SH-SY5Y (cell line): ENCODE measurements at regions not wholly inside any gene's neighbourhood (a gene's known extent, or its start where the extent isn't known, plus 50 kb on each side); places are given as distances from the start of the nearest gene placed in this dataset.

Experiments
- GATA2 ChIP-seq: IDR thresholded peaks from 2 replicates; pipeline ENCODE4 v1.6.1; 2011; ENCODE audit warnings: mild to moderate bottlenecking, low read depth, low read length
- GATA3 ChIP-seq: IDR thresholded peaks from 2 replicates; pipeline ENCODE4 v1.6.1; 2011; ENCODE audit warnings: low read depth, mild to moderate bottlenecking, low read length, moderate library complexity

DNA sequence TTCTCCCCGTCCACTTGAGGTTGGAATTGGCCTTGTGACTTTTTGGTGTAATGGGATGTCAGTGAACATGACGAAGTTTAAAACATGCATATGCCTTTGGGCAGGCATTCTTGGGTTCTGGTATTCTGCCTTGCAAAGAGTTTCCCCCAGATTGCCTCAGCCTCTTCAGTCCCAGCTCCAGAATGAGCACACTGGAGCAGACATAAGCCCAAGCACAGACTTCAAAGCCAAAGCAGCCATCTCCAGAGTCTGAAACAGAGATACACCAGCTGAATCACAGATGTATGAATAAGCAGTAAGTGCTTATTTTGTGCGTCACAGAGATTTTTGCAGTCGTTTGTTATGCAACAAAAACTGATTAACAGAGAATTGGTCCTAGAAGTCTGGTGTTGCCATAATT is 546.0 kb downstream of the FRK start:
- no peak for TF ChIP-seq GATA2
- TF ChIP-seq GATA3: no peak

DNA sequence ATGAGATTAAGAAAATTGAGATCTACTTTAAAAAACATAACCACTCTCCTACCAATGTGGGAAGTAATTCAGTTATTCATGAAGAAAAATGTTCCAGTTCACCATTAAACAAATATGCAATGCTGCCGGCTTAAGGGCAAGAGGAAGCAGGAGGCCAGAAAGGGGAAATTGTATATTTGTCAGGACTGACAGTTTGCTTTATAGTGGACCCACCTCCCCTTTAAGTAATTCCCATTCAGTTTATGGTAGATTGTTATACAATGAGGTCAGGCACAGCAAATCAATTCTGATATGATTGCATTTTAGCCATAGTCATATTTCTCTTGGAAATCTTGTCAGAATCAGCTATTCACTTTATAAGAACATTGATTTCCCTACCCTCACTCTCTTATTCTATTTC is 547.8 kb downstream of the FRK start:
- no peak for TF ChIP-seq GATA2
- no peak for TF ChIP-seq GATA3

DNA sequence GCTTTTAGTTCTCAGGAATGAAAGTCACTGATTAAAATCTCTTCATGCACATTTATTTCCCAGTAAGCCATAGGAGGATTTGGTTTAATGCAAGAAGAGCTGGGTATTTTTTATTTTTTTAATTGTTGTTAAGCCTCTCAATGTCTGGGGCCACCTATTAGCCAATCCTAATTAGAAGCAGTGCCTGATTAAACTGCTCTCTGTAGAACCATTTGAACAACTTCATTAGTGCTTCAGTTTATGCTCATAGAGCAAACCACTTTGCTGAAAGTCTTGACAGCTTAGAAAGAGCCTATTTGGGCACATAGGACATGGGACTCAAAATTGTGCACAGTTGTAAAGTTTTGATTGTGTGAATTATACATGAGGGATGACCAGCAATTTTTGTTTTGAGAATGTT is 548.9 kb downstream of the FRK start:
- no peak for TF ChIP-seq GATA2
- no peak for TF ChIP-seq GATA3

GRCh38 chr6:115495184-115495583 is 565.5 kb downstream of the FRK start:
- no peak for TF ChIP-seq GATA2
- TF ChIP-seq GATA3: no peak

- no peak for TF ChIP-seq GATA3
- TF ChIP-seq GATA2: no peak
Observed at GRCh38 chr6:115487331-115487730, 573.4 kb downstream of the FRK start.

DNA sequence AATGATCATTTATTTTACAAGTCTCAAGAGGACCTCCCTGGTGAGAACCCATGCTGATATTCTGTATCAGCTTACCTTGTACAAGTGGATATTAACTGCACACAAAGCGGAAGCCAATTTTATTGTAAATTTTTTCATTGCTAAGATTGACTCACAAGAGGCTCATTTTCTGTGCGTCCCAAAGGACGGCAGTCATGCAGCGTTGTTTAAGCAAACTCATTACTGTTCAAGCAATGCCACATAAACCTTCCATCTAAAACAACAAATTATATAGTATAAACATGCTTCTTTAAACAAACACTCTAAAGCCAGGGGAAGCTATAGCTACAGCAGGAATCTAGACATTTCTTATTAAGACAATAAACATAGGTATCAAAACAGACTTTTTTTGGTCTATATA is 575.3 kb downstream of the FRK start:
- TF ChIP-seq GATA2 (no peak), GATA3 (no peak)

DNA sequence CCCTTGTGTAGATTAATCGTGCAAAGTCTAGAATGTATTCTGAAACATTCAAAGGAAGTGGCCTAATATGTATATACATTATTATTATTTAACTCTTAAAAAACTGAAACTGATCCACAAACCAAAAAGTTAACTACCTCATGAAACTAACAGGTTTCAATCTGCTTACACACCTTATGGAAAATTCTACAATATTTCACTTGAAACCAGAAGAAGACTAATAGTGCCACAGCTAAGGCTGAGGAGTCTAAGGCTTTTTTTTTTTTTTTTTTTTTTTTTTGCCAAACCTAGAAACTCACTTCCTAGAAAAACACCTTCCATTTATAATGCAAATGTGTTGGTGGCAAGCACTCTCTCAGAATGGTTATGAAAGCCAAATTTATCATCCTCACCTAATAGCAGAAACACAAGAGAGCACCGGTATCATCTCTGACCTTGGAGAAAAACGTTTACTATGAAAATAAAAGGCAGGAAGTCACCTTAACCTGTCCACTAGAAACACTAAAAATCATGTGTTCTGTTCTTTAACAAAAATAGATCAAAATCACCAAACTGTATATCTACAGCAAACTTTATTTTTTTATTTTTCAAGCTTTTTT is 586.1 kb downstream of the FRK start:
- no peak for TF ChIP-seq GATA3
- no peak for TF ChIP-seq GATA2

GRCh38 chr6:115468272-115469005 is 592.3 kb downstream of the FRK start:
- TF ChIP-seq GATA3: no peak
- TF ChIP-seq GATA2: no peak

DNA sequence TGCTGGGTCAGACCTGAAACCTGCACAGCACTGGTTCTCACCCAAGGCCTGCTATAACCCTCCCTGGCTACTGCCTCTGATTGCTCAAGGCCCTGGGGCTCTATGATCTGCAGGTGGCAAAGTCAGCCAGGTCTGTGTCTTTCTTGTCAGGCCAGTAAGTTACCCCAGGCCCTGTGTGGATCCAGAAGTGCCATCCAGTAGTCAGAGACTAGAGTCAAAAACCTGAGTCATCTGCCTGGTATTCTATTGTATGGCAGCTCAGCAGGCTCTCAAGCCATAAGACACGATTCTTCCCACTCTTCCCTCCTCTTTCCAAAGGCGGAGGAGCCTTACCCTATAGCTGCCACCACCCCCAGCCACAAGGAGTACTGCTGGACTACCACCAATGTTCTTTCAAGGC is 593.0 kb downstream of the FRK start:
- no peak for TF ChIP-seq GATA2
- TF ChIP-seq GATA3: no peak

GRCh38 chr6:115460913-115461312 is 599.8 kb downstream of the FRK start:
- TF ChIP-seq GATA3 (no peak), GATA2 (no peak)

DNA sequence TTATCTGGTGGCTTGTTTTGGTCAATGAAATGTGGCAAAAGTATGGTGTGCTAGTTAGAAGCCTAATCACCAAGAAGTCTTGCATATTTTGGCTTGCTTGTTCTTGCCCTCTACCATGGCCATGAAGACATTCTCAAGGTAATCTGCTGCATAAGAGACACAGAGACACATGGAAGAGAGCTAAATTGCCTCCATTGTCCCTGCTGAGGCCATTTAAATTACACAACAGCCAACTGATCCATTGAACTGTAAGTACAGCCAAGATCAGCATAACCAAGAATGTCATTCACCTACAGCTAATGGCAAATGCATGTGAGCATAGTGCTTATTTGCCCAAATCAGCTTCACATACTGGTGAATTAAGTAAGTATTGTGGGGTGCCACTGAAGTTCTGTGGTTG is 603.8 kb downstream of the FRK start:
- TF ChIP-seq GATA3 (no peak), GATA2 (no peak)

DNA sequence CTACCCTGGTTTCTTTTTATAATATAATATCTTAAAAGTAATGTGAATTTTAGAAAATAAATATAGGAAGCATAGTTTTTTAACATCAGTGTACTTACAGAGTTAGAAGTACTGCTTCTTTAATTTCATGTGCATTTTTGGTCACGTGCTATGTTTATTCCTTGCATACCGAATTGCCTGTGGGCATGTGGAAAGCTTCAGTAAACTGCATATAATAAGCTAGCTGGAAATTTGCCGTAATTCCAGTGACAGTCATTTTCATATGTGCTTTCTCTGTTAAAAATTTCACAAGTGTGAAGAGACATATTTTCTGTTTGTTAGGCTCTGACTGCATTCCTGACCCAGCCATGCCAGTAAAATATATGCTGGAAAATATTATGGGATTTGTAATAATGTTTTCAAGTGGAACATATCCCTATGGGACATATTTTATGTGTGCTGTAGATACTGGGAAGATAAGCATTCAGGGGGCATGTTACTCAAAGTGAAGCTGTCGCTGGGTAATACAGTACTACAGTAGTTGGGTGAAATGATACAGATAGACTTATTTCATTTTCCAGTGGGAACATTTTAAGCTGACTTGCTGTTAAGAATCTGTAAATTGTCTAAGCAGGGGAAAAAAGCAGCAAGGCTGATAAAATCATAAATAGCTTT is 616.7 kb downstream of the FRK start:
- TF ChIP-seq GATA2 (peak; percentile 68), GATA3 (peak; percentile 85)

- TF ChIP-seq GATA3 (no peak), GATA2 (no peak)
Observed at GRCh38 chr6:115442323-115442722, 618.4 kb downstream of the FRK start.

DNA sequence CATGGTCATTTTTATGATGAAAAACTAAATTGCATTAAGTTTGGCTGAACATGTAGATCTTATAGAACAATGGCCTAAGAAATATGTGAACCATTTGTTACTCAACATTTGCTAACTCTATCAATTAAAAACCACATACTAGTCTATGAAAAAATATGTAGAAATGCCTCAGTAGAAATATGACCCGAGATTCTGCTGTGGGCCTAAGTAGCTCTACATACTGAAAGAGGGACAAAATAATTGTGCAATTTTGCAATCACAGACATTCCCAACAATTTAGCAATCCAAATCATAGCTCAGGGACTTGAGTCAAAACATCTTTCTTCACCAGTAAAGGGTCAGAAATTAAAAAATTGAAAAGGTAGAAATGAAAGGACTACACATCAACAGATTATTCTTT is 619.0 kb downstream of the FRK start:
- TF ChIP-seq GATA3: no peak
- TF ChIP-seq GATA2: no peak

GRCh38 chr6:115415378-115415777 is 645.3 kb downstream of the FRK start:
- TF ChIP-seq GATA3: no peak
- no peak for TF ChIP-seq GATA2

GRCh38 chr6:115411756-115412155 is 648.9 kb downstream of the FRK start:
- no peak for TF ChIP-seq GATA2
- TF ChIP-seq GATA3: no peak
